Brain microvascular endothelial cell (primary cell): ENCODE measurements at regions not wholly inside any gene's neighbourhood (a gene's known extent, or its start where the extent isn't known, plus 50 kb on each side); places are given as distances from the start of the nearest gene placed in this dataset.

Experiments
- DNase-seq: peaks from one replicate; pipeline ENCODE4 v3.0.0-alpha.2; 2020
- H3K27ac ChIP-seq: fragments of 250-450 bp; sonication (Bioruptor Pico); 2 replicates; pipeline ENCODE4 v1.5.1; 2020; ENCODE audit warnings: mild to moderate bottlenecking, moderate library complexity
- H3K27me3 ChIP-seq: fragments of 250-450 bp; sonication (Bioruptor Pico); replicated peaks from 2 replicates; pipeline ENCODE4 v1.5.1; 2020; ENCODE audit warnings: mild to moderate bottlenecking
- H3K36me3 ChIP-seq: fragments of 250-450 bp; sonication (Bioruptor Pico); replicated peaks from 2 replicates; pipeline ENCODE4 v1.5.1; 2020; ENCODE audit warnings: mild to moderate bottlenecking
- H3K4me3 ChIP-seq: 2 replicates; pipeline ENCODE4 v1.5.1; 2011; ENCODE audit warnings: low read depth, mild to moderate bottlenecking, control low read depth, low read length, moderate library complexity
- CTCF ChIP-seq: IDR thresholded peaks from 2 replicates; pipeline ENCODE4 v1.5.1; 2011; ENCODE audit warnings: low read depth, mild to moderate bottlenecking, moderate library complexity, low read length, control low read depth, inconsistent platforms; ENCODE audit errors: missing control alignments
- in situ Hi-C: cut with HindIII; loops from 2 replicates; pipeline ENCODE4 v1.10.0; 2017; ENCODE audit warnings: low sequenced_read_pairs, low pct_ligation_motif_present

DNA sequence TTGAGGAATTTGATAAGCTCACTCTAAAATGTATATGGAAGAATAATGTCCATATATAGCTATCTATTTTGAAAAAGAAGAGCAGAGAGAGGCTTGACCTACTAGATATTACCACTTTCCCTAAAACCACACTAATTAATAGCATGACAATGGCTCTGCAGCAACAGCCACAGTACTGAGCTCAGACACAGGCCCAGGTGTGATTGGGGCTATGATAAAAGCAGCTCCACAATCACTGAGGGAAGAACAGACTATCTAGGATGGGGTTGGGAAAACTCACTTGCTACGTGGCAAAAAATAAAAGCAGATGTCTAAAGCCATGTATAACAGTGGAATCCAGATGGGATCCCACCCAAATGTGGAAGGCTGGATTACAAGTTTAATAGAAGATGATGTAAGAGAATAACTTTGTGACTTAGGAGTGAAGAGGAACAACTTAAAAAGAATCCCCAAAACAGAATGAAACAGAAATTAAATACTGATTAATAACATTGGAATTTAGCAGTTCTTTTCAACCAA, 80.8 kb upstream of the RAB4A start:
- in situ Hi-C loops = no loop called here
- H3K27me3 ChIP-seq = no peaks in the 10 kb centered on the region
- TF ChIP-seq CTCF = no peak
- no peaks in the 10 kb centered on the region for H3K36me3 ChIP-seq
- DNase-seq = no peak
- H3K27ac ChIP-seq = no peak overlapping the region
- no peak overlapping the region for H3K4me3 ChIP-seq

GRCh38 chr1:229191066-229191674, 79.7 kb upstream of the RAB4A start:
- Histone ChIP-seq H3K27ac (no peak overlapping the region), H3K36me3 (no peaks in the 10 kb centered on the region), H3K27me3 (no peaks in the 10 kb centered on the region), H3K4me3 (no peak overlapping the region)
- in situ Hi-C loops = no loop called here
- TF ChIP-seq CTCF = no peak
- DNase-seq = no peak

- no peak for DNase-seq
- TF ChIP-seq CTCF = no peak
- H3K4me3 ChIP-seq = no peak overlapping the region
- H3K27ac ChIP-seq = no peak overlapping the region
- in situ Hi-C loops = no loop called here
- no peaks in the 10 kb centered on the region for H3K36me3 ChIP-seq
- H3K27me3 ChIP-seq = no peaks in the 10 kb centered on the region
These were observed 78.9 kb upstream of the RAB4A start for GRCh38 chr1:229192031-229192430.

- Histone ChIP-seq H3K4me3 (no peak overlapping the region), H3K27me3 (no peaks in the 10 kb centered on the region), H3K36me3 (no peaks in the 10 kb centered on the region), H3K27ac (no peak overlapping the region)
- in situ Hi-C loops = no loop called here
- no peak for TF ChIP-seq CTCF
- no peak for DNase-seq
These were observed 78.1 kb upstream of the RAB4A start for GRCh38 chr1:229192853-229193252.

- H3K27me3 ChIP-seq = no peaks in the 10 kb centered on the region
- H3K4me3 ChIP-seq = no peak overlapping the region
- no peak overlapping the region for H3K27ac ChIP-seq
- no peak for DNase-seq
- in situ Hi-C loops = no loop called here
- no peak for TF ChIP-seq CTCF
- H3K36me3 ChIP-seq = no peaks in the 10 kb centered on the region
These were observed 76.8 kb upstream of the RAB4A start for GRCh38 chr1:229194096-229194495.

- no peaks in the 10 kb centered on the region for H3K36me3 ChIP-seq
- H3K4me3 ChIP-seq = no peak overlapping the region
- no peak for TF ChIP-seq CTCF
- H3K27me3 ChIP-seq = no peaks in the 10 kb centered on the region
- no peak for DNase-seq
- H3K27ac ChIP-seq = no peak overlapping the region
- in situ Hi-C loops = no loop called here
These were observed 75.7 kb upstream of the RAB4A start for GRCh38 chr1:229195246-229195645.
